ENCODE measurements at regions not wholly inside any gene's neighbourhood (a gene's known extent, or its start where the extent isn't known, plus 50 kb on each side); places are given as distances from the start of the nearest gene placed in this dataset.
"Not testable (repeated sequence)": the region's sequence is repeated elsewhere in the genome, so short reads cannot be mapped to it uniquely, and the experiment has no call there.

GRCh38 chrX:71822314-71822713, 59.2 kb downstream of the CXorf49B start:
- not testable (repeated sequence) for DNase-seq (ENCODE audit: low spot score)

- DNase-seq (ENCODE audit: low spot score): no peak
Measured at GRCh38 chrX:71823391-71824057, 60.4 kb downstream of the CXorf49B start.

GRCh38 chrX:71828086-71828485, 64.9 kb downstream of the CXorf49B start:
- DNase-seq (ENCODE audit: low spot score): no peak

- not testable (repeated sequence) for DNase-seq (ENCODE audit: low spot score)
Measured at GRCh38 chrX:71838092-71838491, 72.6 kb upstream of the NHSL2 start.

GRCh38 chrX:71846429-71846828, 64.2 kb upstream of the NHSL2 start:
- DNase-seq (ENCODE audit: low spot score): no peak

DNA sequence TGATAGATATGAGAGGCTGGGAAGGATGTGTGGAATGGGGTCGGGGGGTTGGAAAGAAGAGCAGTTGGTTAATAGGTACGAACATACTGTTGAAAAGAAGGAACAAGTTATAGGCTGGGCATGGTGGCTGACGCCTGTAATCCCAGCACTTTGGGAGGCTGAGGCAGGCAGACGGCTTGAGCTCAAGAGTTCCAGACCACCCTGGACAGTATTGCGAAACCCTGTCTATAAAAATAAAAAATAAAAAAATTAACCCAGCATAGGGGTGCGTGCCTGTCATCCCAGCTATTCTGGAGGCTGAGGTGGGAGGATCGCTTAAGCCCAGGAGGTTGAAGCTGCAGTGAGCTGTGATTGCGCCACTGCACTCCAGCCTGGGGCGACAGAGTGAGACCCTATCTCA, 58.5 kb upstream of the NHSL2 start:
- DNase-seq (ENCODE audit: low spot score): no peak

- DNase-seq (ENCODE audit: low spot score): peak; percentile 13
Measured at GRCh38 chrX:71859637-71860036, 51.0 kb upstream of the NHSL2 start.
